HEK293 (cell line): ENCODE measurements at regions not wholly inside any gene's neighbourhood (a gene's known extent, or its start where the extent isn't known, plus 50 kb on each side); places are given as distances from the start of the nearest gene placed in this dataset.

Experiments used
- CTCF ChIA-PET: fragments of 350-600 bp; formaldehyde crosslinking; extraction: SDS; loops from one replicate; lab custom pipeline; 2021; ENCODE audit warnings: antibody characterized with exemption; lab: Yijun Ruan, JAX
- POLR2A ChIA-PET: fragments of 300-600 bp; formaldehyde crosslinking; extraction: SDS; loops from one replicate; lab custom pipeline; 2020; ENCODE audit warnings: antibody characterized with exemption, inconsistent platforms; lab: Yijun Ruan, JAX
- H3K27ac ChIP-seq: fragments of 200-500 bp; sonication (Bioruptor generic); 2 replicates; pipeline ENCODE4 v1.5.1; 2014; ENCODE audit warnings: low read depth, low read length, control low read depth, inconsistent platforms; ENCODE audit errors: extremely low read depth
- H3K36me3 ChIP-seq, 2 experiments: fragments of 200-500 bp in 1 of 2; sonication (Bioruptor generic) in 1 of 2; 1 replicate in 1 of 2; 2 replicates in 1 of 2; pipeline ENCODE4 v1.5.1; 2014 to 2017; ENCODE audit warnings: inconsistent platforms in 2 of 2, low read length in 2 of 2; ENCODE audit not compliant: control insufficient read depth in 2 of 2, insufficient read depth in 1 of 2
- H3K4me1 ChIP-seq: fragments of 200-500 bp; sonication (Bioruptor generic); 2 replicates; pipeline ENCODE4 v1.5.1; 2014; ENCODE audit warnings: mild to moderate bottlenecking, low read length, inconsistent platforms; ENCODE audit not compliant: control insufficient read depth, insufficient read depth
- H3K4me3 ChIP-seq: 2 replicates; pipeline ENCODE4 v1.5.1; 2011; ENCODE audit warnings: low read depth, mild to moderate bottlenecking, control low read depth, low read length, moderate library complexity
- H3K9me3 ChIP-seq: fragments of 200-500 bp; sonication (Bioruptor generic); 2 replicates; pipeline ENCODE4 v1.5.1; 2014; ENCODE audit warnings: low read depth, low read length, inconsistent platforms; ENCODE audit not compliant: control insufficient read depth, insufficient read depth
- EGR2 ChIP-seq: fragments of 450-650 bp; formaldehyde crosslinking; IDR thresholded peaks from 2 replicates; pipeline ENCODE4 v1.5.1; 2016; ENCODE audit warnings: low read depth, missing biosample characterization, missing genetic modification characterization
- SCRT1 ChIP-seq: fragments of 450-650 bp; formaldehyde crosslinking; IDR thresholded peaks from 2 replicates; pipeline ENCODE4 v1.5.1; 2016; ENCODE audit warnings: missing biosample characterization, missing genetic modification characterization, borderline replicate concordance
- TRIM28 ChIP-seq: IDR thresholded peaks from 2 replicates; pipeline ENCODE4 v1.6.1; 2011; ENCODE audit warnings: low read length, control low read depth, borderline replicate concordance
- ZBTB48 ChIP-seq: fragments of 450-650 bp; formaldehyde crosslinking; IDR thresholded peaks from 2 replicates; pipeline ENCODE4 v1.5.1; 2016; ENCODE audit warnings: missing biosample characterization, missing genetic modification characterization
- ZBTB8A ChIP-seq: fragments of 450-650 bp; formaldehyde crosslinking; IDR thresholded peaks from 2 replicates; pipeline ENCODE4 v1.5.1; 2016; ENCODE audit warnings: missing biosample characterization, missing genetic modification characterization
- ZFHX2 ChIP-seq: fragments of 450-650 bp; formaldehyde crosslinking; conservative IDR thresholded peaks from 2 replicates; pipeline ENCODE4 v1.5.1; 2016; ENCODE audit warnings: missing biosample characterization, missing genetic modification characterization
- ZFP37 ChIP-seq: fragments of 450-650 bp; formaldehyde crosslinking; IDR thresholded peaks from 2 replicates; pipeline ENCODE4 v1.5.1; 2016; ENCODE audit warnings: missing biosample characterization, missing genetic modification characterization
- ZNF114 ChIP-seq: fragments of 450-650 bp; formaldehyde crosslinking; IDR thresholded peaks from 2 replicates; pipeline ENCODE4 v1.5.0; 2017; ENCODE audit warnings: missing biosample characterization, missing genetic modification characterization
- ZNF16 ChIP-seq: fragments of 450-650 bp; formaldehyde crosslinking; IDR thresholded peaks from 2 replicates; pipeline ENCODE4 v1.5.1; 2016; ENCODE audit warnings: low read depth, missing biosample characterization, missing genetic modification characterization
- ZNF202 ChIP-seq: fragments of 450-650 bp; formaldehyde crosslinking; IDR thresholded peaks from 2 replicates; pipeline ENCODE4 v1.5.1; 2016; ENCODE audit warnings: missing biosample characterization, missing genetic modification characterization, borderline replicate concordance
- ZNF211 ChIP-seq: fragments of 450-650 bp; formaldehyde crosslinking; IDR thresholded peaks from 2 replicates; pipeline ENCODE4 v1.5.1; 2016; ENCODE audit warnings: low read depth, missing biosample characterization, missing genetic modification characterization
- ZNF341 ChIP-seq: fragments of 450-650 bp; formaldehyde crosslinking; IDR thresholded peaks from 2 replicates; pipeline ENCODE4; 2016; ENCODE audit warnings: low read depth, missing biosample characterization, missing genetic modification characterization
- ZNF423 ChIP-seq: fragments of 450-650 bp; formaldehyde crosslinking; IDR thresholded peaks from 2 replicates; pipeline ENCODE4 v1.5.1; 2016; ENCODE audit warnings: missing biosample characterization, missing genetic modification characterization
- ZNF654 ChIP-seq: fragments of 450-650 bp; formaldehyde crosslinking; IDR thresholded peaks from 2 replicates; pipeline ENCODE4 v1.5.1; 2016; ENCODE audit warnings: low read depth, missing biosample characterization, missing genetic modification characterization
- ZNF658 ChIP-seq: fragments of 450-650 bp; formaldehyde crosslinking; IDR thresholded peaks from 2 replicates; pipeline ENCODE4; 2016; ENCODE audit warnings: missing biosample characterization, missing genetic modification characterization
- TF ChIP-seq, protein P1 (sequence below): fragments of 450-650 bp; formaldehyde crosslinking; conservative IDR thresholded peaks from 2 replicates; pipeline ENCODE4 v1.5.1; 2016; ENCODE audit warnings: low read depth, missing biosample characterization, missing genetic modification characterization
- TF ChIP-seq, protein P2 (sequence below): fragments of 450-650 bp; formaldehyde crosslinking; IDR thresholded peaks from 2 replicates; pipeline ENCODE4 v1.5.1; 2016; ENCODE audit warnings: missing biosample characterization, missing genetic modification characterization
- TF ChIP-seq, protein P3 (sequence below): fragments of 450-650 bp; formaldehyde crosslinking; IDR thresholded peaks from 2 replicates; pipeline ENCODE4 v1.5.1; 2016; ENCODE audit warnings: missing biosample characterization, missing genetic modification characterization
- TF ChIP-seq, protein P4 (sequence below): fragments of 450-650 bp; formaldehyde crosslinking; IDR thresholded peaks from 2 replicates; pipeline ENCODE4 v1.5.1; 2016; ENCODE audit warnings: missing biosample characterization, missing genetic modification characterization

DNA sequence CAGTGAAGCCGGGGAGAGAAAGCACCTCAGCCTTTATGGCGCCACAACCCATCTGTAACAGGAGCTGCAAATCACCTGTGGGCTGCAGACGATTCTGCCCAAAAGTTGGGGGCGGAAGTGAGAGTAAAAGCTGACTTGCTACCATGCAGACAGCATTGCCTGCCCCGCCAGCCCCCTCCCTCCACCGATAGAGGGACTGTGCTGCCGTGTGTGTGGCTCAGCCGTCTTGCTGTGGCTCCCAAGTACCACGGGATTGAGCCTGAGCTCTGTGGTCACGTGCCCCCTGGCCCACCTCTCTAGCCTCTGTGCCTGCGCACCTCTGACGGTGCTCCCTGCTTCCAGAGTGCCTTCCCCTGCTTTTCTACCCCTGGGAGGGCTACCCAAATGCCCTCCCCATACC, 79.6 kb downstream of the GLI2 start:
- Histone ChIP-seq H3K9me3 (no peaks in the 10 kb centered on the region), H3K27ac (no peak overlapping the region), H3K36me3 (no peaks in the 10 kb centered on the region), H3K4me1 (0 out of 2 replicates have a peak, but pooled peaks cover 3% of the 10 kb centered on the region), H3K4me3 (no peak overlapping the region)
- ChIA-PET POLR2A (no interaction called here), CTCF (no interaction called here)
- TF ChIP-seq ZFHX2 (tag by site-specific recombination) (0 out of 2 replicates have a peak, but pooled peaks have one; percentile 14), ZNF423 (tag by site-specific recombination) (no peak), ZNF16 (tag by site-specific recombination) (peak; percentile 65), ZBTB48 (tag by site-specific recombination) (no peak), ZFP37 (tag by site-specific recombination) (no peak), SCRT1 (tag by site-specific recombination) (0 out of 2 replicates have a peak, but pooled peaks have one; percentile 14), TRIM28 (no peak), ZNF114 (tag by site-specific recombination) (no peak), EGR2 (peak; percentile 36; the same call in 1 of the 2 replicates)
- TF ChIP-seq, protein P1, sequence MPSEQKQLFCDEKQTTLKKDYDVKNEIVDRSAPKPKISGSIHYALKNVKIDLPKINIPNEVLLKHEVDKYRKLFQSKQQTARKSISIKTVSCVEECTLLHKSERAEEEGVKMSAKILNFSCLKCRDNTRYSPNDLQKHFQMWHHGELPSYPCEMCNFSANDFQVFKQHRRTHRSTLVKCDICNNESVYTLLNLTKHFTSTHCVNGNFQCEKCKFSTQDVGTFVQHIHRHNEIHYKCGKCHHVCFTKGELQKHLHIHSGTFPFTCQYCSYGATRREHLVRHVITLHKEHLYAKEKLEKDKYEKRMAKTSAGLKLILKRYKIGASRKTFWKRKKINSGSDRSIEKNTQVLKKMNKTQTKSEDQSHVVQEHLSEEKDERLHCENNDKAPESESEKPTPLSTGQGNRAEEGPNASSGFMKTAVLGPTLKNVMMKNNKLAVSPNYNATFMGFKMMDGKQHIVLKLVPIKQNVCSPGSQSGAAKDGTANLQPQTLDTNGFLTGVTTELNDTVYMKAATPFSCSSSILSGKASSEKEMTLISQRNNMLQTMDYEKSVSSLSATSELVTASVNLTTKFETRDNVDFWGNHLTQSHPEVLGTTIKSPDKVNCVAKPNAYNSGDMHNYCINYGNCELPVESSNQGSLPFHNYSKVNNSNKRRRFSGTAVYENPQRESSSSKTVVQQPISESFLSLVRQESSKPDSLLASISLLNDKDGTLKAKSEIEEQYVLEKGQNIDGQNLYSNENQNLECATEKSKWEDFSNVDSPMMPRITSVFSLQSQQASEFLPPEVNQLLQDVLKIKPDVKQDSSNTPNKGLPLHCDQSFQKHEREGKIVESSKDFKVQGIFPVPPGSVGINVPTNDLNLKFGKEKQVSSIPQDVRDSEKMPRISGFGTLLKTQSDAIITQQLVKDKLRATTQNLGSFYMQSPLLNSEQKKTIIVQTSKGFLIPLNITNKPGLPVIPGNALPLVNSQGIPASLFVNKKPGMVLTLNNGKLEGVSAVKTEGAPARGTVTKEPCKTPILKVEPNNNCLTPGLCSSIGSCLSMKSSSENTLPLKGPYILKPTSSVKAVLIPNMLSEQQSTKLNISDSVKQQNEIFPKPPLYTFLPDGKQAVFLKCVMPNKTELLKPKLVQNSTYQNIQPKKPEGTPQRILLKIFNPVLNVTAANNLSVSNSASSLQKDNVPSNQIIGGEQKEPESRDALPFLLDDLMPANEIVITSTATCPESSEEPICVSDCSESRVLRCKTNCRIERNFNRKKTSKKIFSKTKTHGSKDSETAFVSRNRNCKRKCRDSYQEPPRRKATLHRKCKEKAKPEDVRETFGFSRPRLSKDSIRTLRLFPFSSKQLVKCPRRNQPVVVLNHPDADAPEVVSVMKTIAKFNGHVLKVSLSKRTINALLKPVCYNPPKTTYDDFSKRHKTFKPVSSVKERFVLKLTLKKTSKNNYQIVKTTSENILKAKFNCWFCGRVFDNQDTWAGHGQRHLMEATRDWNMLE (tag by site-specific recombination), result no peak

DNA sequence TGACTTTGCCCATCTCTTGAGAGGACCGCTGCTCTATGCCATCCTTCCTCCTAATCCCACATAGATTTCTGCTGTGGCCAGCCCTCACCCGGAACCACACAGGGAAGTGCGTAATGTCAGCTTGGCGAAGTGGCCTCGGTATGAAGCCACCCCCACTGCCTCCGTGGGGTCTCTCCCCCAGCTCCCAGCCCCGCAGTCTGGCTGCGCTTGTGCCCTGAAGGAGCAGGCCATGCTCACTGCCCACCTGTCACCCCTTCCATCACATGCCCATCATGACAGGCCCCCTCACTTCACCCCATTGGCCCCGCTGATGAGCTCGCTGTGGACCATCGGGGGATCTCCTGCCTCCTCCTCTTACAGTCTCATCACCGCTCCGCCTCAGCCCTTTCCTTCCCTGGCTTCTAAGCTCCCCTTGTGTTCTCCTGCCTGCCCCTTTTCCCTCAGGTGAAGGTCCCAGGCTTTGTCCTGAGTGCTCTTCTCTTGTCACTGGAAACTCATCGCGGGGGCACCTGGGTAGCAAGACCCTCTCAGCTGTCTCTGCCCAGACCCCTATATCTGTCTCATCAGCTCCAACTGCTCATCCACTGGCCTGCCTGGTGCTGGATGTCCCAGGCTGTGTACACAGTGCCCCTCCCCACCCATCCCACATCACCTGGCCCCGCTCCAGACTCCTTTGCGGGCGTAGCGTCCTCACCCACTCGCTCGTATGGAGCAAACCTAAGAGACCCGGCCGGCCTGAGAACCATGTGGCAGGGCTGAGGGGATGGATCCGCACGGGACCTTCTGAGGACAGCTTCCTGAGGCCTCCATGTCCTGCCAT, 81.7 kb downstream of the GLI2 start:
- Histone ChIP-seq H3K4me1 (0 out of 2 replicates have a peak, but pooled peaks cover 3% of the 10 kb centered on the region), H3K4me3 (no peak overlapping the region), H3K36me3 (no peaks in the 10 kb centered on the region), H3K9me3 (no peaks in the 10 kb centered on the region), H3K27ac (no peak overlapping the region)
- POLR2A ChIA-PET, result no interaction called here
- TF ChIP-seq EGR2, result no peak
- TF ChIP-seq ZFHX2 (tag by site-specific recombination), result peak; percentile 40
- CTCF ChIA-PET, result interaction anchor here (0.6 to 1.2 kb wide), 3 partner anchors 46 to 251 kb away, joined by 3 read pairs; no protein-coding TSS in a partner anchor

DNA sequence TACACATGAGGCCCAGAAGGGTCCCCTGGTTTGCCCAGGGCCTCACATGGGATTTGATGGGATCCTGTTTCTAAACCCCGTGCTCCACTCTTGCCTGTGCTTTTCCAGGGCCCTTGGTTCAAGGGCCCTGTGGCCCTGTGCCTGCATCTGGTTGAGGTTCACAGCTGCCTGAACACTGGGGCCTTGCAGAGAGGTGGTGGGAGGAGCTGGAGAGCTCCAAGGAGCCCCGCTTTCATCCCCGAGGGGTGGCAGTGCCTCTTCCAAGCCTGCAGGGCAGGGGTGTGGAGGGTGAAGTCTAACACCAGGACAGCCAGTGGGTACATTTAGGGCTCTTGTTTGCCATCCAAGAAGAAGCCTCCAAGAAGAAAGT, 82.3 kb downstream of the GLI2 start:
- Histone ChIP-seq H3K27ac (no peak overlapping the region), H3K4me3 (no peak overlapping the region), H3K36me3 (no peaks in the 10 kb centered on the region), H3K9me3 (no peaks in the 10 kb centered on the region), H3K4me1 (0 out of 2 replicates have a peak, but pooled peaks cover 3% of the 10 kb centered on the region)
- ChIA-PET POLR2A (no interaction called here), CTCF (no interaction called here)
- TF ChIP-seq, protein P2, sequence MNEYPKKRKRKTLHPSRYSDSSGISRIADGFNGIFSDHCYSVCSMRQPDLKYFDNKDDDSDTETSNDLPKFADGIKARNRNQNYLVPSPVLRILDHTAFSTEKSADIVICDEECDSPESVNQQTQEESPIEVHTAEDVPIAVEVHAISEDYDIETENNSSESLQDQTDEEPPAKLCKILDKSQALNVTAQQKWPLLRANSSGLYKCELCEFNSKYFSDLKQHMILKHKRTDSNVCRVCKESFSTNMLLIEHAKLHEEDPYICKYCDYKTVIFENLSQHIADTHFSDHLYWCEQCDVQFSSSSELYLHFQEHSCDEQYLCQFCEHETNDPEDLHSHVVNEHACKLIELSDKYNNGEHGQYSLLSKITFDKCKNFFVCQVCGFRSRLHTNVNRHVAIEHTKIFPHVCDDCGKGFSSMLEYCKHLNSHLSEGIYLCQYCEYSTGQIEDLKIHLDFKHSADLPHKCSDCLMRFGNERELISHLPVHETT (tag by site-specific recombination), result no peak
- TF ChIP-seq ZNF341 (tag by site-specific recombination), result no peak
- no peak for TF ChIP-seq EGR2
- TF ChIP-seq ZNF211 (tag by site-specific recombination), result no peak
- TF ChIP-seq ZBTB8A (tag by site-specific recombination), result no peak
- no peak for TF ChIP-seq ZNF658 (tag by site-specific recombination)
- TF ChIP-seq, protein P3, sequence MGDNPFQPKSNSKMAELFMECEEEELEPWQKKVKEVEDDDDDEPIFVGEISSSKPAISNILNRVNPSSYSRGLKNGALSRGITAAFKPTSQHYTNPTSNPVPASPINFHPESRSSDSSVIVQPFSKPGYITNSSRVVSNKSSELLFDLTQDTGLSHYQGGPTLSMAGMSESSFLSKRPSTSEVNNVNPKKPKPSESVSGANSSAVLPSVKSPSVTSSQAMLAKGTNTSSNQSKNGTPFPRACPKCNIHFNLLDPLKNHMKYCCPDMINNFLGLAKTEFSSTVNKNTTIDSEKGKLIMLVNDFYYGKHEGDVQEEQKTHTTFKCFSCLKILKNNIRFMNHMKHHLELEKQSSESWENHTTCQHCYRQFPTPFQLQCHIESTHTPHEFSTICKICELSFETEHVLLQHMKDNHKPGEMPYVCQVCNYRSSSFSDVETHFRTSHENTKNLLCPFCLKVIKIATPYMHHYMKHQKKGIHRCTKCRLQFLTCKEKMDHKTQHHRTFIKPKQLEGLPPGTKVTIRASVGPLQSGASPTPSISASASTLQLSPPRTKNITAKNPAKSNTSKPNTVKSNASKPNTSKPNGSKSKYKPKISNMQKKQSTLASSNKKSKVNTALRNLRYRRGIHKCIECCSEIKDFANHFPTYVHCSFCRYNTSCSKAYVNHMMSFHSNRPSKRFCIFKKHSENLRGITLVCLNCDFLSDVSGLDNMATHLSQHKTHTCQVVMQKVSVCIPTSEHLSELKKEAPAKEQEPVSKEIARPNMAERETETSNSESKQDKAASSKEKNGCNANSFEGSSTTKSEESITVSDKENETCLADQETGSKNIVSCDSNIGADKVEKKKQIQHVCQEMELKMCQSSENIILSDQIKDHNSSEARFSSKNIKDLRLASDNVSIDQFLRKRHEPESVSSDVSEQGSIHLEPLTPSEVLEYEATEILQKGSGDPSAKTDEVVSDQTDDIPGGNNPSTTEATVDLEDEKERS (tag by site-specific recombination), result no peak
- no peak for TF ChIP-seq ZNF202
- TF ChIP-seq, protein P4, sequence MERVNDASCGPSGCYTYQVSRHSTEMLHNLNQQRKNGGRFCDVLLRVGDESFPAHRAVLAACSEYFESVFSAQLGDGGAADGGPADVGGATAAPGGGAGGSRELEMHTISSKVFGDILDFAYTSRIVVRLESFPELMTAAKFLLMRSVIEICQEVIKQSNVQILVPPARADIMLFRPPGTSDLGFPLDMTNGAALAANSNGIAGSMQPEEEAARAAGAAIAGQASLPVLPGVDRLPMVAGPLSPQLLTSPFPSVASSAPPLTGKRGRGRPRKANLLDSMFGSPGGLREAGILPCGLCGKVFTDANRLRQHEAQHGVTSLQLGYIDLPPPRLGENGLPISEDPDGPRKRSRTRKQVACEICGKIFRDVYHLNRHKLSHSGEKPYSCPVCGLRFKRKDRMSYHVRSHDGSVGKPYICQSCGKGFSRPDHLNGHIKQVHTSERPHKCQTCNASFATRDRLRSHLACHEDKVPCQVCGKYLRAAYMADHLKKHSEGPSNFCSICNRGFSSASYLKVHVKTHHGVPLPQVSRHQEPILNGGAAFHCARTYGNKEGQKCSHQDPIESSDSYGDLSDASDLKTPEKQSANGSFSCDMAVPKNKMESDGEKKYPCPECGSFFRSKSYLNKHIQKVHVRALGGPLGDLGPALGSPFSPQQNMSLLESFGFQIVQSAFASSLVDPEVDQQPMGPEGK (tag by site-specific recombination), result no peak
- no peak for TF ChIP-seq ZNF654 (tag by site-specific recombination)
